ENCODE measurements at regions not wholly inside any gene's neighbourhood (a gene's known extent, or its start where the extent isn't known, plus 50 kb on each side); places are given as distances from the start of the nearest gene placed in this dataset.
A peak's percentile ranks its signal among the peaks of the same experiment; 100 is the strongest.

GRCh38 chr1:191564275-191564674 is 594.0 kb upstream of the RGS18 start:
- in situ Hi-C loops (cut with HindIII; ENCODE audit: low pct_unique_long_range_greater_than_20kb, low sequenced_read_pairs) = no loop called here
- DNase-seq (ENCODE audit: low read depth) = no peak

DNA sequence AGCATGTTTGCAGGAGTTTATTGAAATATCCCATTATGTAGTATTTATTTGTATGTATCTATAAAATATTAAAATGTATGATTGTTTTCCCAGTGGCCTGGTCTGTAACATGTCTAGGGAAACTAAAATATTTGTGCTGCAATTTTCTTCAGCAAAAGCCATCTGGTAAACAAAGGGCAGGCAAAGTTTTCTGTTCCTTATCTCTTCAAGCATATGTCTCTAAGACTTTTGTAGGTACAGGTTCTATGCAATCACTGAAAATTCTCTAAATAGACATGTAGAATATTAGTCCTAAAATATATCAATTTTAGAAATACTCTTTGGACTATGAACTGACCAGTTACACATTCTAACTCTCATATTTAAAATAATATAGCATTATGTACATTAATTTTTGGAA is 585.8 kb upstream of the RGS18 start:
- in situ Hi-C loops (cut with HindIII; ENCODE audit: low pct_unique_long_range_greater_than_20kb, low sequenced_read_pairs) = no loop called here

DNA sequence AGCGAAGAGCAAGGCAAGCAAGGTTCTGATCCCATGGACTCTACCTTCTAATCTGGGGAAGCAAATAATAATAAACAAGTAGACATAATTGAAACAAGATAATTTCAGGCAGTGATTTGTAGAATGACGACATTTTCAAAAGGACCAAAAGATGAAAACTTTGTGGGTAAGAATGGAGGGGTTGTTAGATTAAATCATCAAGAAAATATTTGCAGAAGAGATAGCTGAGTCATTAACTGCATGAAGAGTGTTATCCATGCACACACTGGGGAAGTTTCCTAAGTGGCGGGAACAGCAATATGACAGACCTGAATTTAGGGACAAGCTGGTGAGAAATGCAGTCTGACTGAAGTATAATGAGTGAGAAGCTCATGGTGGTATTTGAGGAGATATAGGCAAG is 583.1 kb upstream of the RGS18 start:
- in situ Hi-C loops (cut with HindIII; ENCODE audit: low pct_unique_long_range_greater_than_20kb, low sequenced_read_pairs) = no loop called here
- peak; percentile 22 for DNase-seq (ENCODE audit: low read depth)

More for the DNA sequence above, 585.8 kb upstream of the RGS18 start:
- DNase-seq (ENCODE audit: low read depth) = no peak

GRCh38 chr1:191575746-191576145 is 582.5 kb upstream of the RGS18 start:
- DNase-seq (ENCODE audit: low read depth) = no peak
- in situ Hi-C loops (cut with HindIII; ENCODE audit: low pct_unique_long_range_greater_than_20kb, low sequenced_read_pairs) = no loop called here

- no peak for DNase-seq (ENCODE audit: low read depth)
- in situ Hi-C loops (cut with HindIII; ENCODE audit: low pct_unique_long_range_greater_than_20kb, low sequenced_read_pairs) = no loop called here
These were observed 581.0 kb upstream of the RGS18 start for GRCh38 chr1:191577213-191577612.

GRCh38 chr1:191578281-191578680 is 580.0 kb upstream of the RGS18 start:
- in situ Hi-C loops (cut with HindIII; ENCODE audit: low pct_unique_long_range_greater_than_20kb, low sequenced_read_pairs) = no loop called here
- no peak for DNase-seq (ENCODE audit: low read depth)

DNA sequence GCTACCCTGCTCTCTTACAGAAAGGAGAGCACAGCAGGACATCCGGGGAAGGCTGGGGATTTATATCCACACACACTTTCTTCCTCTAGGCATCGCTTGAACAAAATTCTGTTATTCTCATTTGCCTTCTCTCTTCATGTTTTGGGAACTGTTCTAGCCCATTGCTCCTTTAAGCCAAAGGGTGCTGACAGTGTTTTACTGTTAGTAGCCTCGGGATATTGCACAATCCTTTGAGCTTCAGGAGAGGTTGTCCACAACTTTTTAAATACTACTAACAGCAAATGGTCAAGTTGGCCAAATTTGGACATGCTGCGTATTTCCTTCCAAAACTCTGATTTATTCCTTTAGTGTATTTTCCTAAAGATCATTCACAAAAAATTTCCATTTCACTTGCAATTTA is 579.2 kb upstream of the RGS18 start:
- in situ Hi-C loops (cut with HindIII; ENCODE audit: low pct_unique_long_range_greater_than_20kb, low sequenced_read_pairs) = no loop called here
- DNase-seq (ENCODE audit: low read depth) = no peak

- in situ Hi-C loops (cut with HindIII; ENCODE audit: low pct_unique_long_range_greater_than_20kb, low sequenced_read_pairs) = no loop called here
- DNase-seq (ENCODE audit: low read depth) = no peak
These were observed 576.1 kb upstream of the RGS18 start for GRCh38 chr1:191582169-191582568.

DNA sequence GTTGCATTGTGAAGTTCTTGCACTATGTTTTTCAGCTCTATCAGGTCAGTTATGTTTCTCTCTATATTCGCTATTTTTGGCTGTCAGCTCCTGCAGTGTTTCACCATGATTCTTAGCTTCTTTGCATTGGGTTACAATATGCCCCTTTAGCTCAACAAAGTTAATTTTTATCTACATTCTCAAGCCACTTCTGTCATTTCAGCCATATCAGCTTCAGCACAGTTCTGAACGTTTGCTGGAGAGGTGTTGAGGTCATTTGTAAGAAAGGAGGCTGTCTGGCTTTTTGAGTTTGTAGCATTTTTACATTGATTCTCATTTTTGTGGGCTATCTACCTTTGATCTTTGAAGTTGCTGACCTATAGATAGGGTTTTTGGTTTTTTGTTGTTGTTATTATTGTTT is 573.2 kb upstream of the RGS18 start:
- in situ Hi-C loops (cut with HindIII; ENCODE audit: low pct_unique_long_range_greater_than_20kb, low sequenced_read_pairs) = no loop called here
- no peak for DNase-seq (ENCODE audit: low read depth)

- in situ Hi-C loops (cut with HindIII; ENCODE audit: low pct_unique_long_range_greater_than_20kb, low sequenced_read_pairs) = no loop called here
These were observed 569.4 kb upstream of the RGS18 start for GRCh38 chr1:191588905-191589304.

DNA sequence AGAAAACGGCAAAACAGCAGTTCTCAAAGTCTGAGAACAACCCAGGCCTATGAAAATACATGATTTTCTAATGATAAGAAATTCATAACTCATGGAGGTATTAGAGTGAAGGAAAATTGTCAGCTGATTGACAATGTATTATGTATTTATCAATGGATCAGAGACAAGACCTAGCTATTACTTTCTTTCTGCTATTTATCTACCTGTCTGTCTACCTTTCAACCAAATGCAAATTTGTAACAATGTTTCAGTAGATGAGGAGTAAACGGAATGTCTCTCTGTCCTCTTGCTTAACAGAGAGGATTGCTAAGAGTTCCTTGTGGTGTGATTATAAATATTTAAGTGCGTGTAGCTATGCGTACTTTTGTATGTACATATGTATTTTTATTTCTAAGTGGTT is 568.7 kb upstream of the RGS18 start:
- no peak for DNase-seq (ENCODE audit: low read depth)
- in situ Hi-C loops (cut with HindIII; ENCODE audit: low pct_unique_long_range_greater_than_20kb, low sequenced_read_pairs) = no loop called here

More at GRCh38 chr1:191588905-191589304, 569.4 kb upstream of the RGS18 start:
- DNase-seq (ENCODE audit: low read depth) = no peak

- in situ Hi-C loops (cut with HindIII; ENCODE audit: low pct_unique_long_range_greater_than_20kb, low sequenced_read_pairs) = no loop called here
These were observed 567.7 kb upstream of the RGS18 start for GRCh38 chr1:191590578-191590977.

GRCh38 chr1:191592039-191592438 is 566.2 kb upstream of the RGS18 start:
- in situ Hi-C loops (cut with HindIII; ENCODE audit: low pct_unique_long_range_greater_than_20kb, low sequenced_read_pairs) = no loop called here
- no peak for DNase-seq (ENCODE audit: low read depth)

More at GRCh38 chr1:191590578-191590977, 567.7 kb upstream of the RGS18 start:
- no peak for DNase-seq (ENCODE audit: low read depth)

GRCh38 chr1:191592907-191593306 is 565.4 kb upstream of the RGS18 start:
- no peak for DNase-seq (ENCODE audit: low read depth)
- in situ Hi-C loops (cut with HindIII; ENCODE audit: low pct_unique_long_range_greater_than_20kb, low sequenced_read_pairs) = no loop called here

- in situ Hi-C loops (cut with HindIII; ENCODE audit: low pct_unique_long_range_greater_than_20kb, low sequenced_read_pairs) = no loop called here
- no peak for DNase-seq (ENCODE audit: low read depth)
These were observed 563.1 kb upstream of the RGS18 start for GRCh38 chr1:191595170-191595569.

- in situ Hi-C loops (cut with HindIII; ENCODE audit: low pct_unique_long_range_greater_than_20kb, low sequenced_read_pairs) = no loop called here
- peak; percentile 8 for DNase-seq (ENCODE audit: low read depth)
These were observed 549.9 kb upstream of the RGS18 start for GRCh38 chr1:191608367-191608766.

GRCh38 chr1:191609305-191609704 is 549.0 kb upstream of the RGS18 start:
- DNase-seq (ENCODE audit: low read depth) = no peak
- in situ Hi-C loops (cut with HindIII; ENCODE audit: low pct_unique_long_range_greater_than_20kb, low sequenced_read_pairs) = no loop called here

DNA sequence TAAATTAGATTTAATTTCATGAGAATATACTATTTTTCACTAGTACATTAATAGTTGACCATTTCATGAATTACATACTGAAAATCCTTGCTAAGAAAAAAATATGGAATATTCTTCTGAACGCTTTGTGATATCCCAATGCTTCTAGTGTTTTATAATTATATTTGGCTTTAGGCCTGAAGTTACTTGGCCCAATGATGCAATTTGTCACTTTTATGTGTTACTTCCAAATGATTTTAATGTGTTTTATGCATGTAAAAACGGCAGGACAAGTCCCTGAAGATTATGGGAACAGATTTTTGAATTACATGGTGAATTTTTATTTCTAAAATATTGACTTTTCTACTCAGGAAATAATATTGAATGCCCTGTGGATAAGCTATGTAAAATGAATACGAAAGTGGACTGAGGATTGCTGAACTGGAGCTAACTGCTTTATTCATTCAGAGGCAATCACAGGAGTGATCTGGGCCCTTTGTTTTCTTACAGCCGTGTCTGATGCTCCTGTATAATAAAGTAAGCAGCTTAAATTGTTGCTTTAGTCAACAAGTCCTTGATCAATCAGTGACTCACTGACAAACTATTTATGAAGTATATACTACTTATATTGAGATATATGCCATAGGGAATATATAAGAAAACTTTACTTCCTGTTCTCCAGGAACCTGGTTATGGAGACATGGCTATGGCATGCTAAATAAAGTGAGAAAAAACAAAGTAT is 543.0 kb upstream of the RGS18 start:
- no peak for DNase-seq (ENCODE audit: low read depth)
- in situ Hi-C loops (cut with HindIII; ENCODE audit: low pct_unique_long_range_greater_than_20kb, low sequenced_read_pairs) = no loop called here

DNA sequence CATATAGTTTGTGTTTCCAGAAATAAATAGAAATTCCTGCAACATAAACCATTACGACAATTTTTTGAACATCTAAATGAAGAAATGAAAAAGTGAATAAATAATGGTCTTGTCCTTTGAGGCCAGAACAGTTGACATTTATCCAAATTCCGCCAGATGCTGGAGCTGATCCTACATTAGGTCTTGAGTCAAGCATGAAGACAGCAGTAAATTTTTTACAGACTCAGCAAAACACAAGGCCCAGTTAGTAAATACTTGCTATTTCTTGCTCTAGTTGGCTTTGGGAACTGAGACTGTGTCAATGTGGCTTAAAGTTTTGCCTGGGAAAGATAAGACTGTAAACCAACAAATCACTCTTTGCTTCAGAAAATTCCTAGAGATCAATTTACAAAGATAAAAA is 540.1 kb upstream of the RGS18 start:
- in situ Hi-C loops (cut with HindIII; ENCODE audit: low pct_unique_long_range_greater_than_20kb, low sequenced_read_pairs) = no loop called here
- no peak for DNase-seq (ENCODE audit: low read depth)

GRCh38 chr1:191620883-191621282 is 537.4 kb upstream of the RGS18 start:
- in situ Hi-C loops (cut with HindIII; ENCODE audit: low pct_unique_long_range_greater_than_20kb, low sequenced_read_pairs) = no loop called here
- DNase-seq (ENCODE audit: low read depth) = no peak
